ENCODE measurements at regions not wholly inside any gene's neighbourhood (a gene's known extent, or its start where the extent isn't known, plus 50 kb on each side); places are given as distances from the start of the nearest gene placed in this dataset.

- TF ChIP-seq POLR2A (IDR thresholded peaks at IDR 0.05; ENCODE audit: low read depth): no peak
- TF ChIP-seq, protein P1, sequence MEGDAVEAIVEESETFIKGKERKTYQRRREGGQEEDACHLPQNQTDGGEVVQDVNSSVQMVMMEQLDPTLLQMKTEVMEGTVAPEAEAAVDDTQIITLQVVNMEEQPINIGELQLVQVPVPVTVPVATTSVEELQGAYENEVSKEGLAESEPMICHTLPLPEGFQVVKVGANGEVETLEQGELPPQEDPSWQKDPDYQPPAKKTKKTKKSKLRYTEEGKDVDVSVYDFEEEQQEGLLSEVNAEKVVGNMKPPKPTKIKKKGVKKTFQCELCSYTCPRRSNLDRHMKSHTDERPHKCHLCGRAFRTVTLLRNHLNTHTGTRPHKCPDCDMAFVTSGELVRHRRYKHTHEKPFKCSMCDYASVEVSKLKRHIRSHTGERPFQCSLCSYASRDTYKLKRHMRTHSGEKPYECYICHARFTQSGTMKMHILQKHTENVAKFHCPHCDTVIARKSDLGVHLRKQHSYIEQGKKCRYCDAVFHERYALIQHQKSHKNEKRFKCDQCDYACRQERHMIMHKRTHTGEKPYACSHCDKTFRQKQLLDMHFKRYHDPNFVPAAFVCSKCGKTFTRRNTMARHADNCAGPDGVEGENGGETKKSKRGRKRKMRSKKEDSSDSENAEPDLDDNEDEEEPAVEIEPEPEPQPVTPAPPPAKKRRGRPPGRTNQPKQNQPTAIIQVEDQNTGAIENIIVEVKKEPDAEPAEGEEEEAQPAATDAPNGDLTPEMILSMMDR (IDR thresholded peaks at IDR 0.05): no peak
Observed at GRCh38 chr7:37537439-37537838, 88.8 kb upstream of the ELMO1 start.

Data from esophagus muscularis mucosa (tissue), 3 donors.